Activated CD4-positive, alpha-beta T cell treated with anti-CD3 and anti-CD28 coated beads, Interleukin-2, amount 10 ng/mL, durations not matched to agents 24 days and 14 days (primary cell): ENCODE measurements at regions not wholly inside any gene's neighbourhood (a gene's known extent, or its start where the extent isn't known, plus 50 kb on each side); places are given as distances from the start of the nearest gene placed in this dataset.

ENCODE experiments used
- DNase-seq: peaks from one replicate; pipeline ENCODE4 v3.0.0; 2022
- H3K27ac Mint-ChIP-seq: one replicate; pipeline ENCODE4 v1.8.0; 2022; ENCODE audit warnings: mild to moderate bottlenecking, mixed read lengths
- H3K27me3 Mint-ChIP-seq: one replicate; pipeline ENCODE4 v1.8.0; 2022; ENCODE audit warnings: mixed read lengths
- H3K36me3 Mint-ChIP-seq: one replicate; pipeline ENCODE4 v1.8.0; 2022; ENCODE audit warnings: low read depth, mild to moderate bottlenecking, mixed read lengths
- H3K4me1 Mint-ChIP-seq: one replicate; pipeline ENCODE4 v1.8.0; 2021; ENCODE audit warnings: mixed read lengths
- H3K4me3 Mint-ChIP-seq: one replicate; pipeline ENCODE4 v1.8.0; 2022; ENCODE audit warnings: mild to moderate bottlenecking, moderate library complexity, mixed read lengths
- H3K9me3 Mint-ChIP-seq: one replicate; pipeline ENCODE4 v1.8.0; 2021; ENCODE audit warnings: mixed read lengths
- intact Hi-C: fragments of 100-400 bp; cut with micrococcal nuclease; formaldehyde crosslinking; loops from one replicate; pipeline ENCODE4 v1.15.1; 2023

DNA sequence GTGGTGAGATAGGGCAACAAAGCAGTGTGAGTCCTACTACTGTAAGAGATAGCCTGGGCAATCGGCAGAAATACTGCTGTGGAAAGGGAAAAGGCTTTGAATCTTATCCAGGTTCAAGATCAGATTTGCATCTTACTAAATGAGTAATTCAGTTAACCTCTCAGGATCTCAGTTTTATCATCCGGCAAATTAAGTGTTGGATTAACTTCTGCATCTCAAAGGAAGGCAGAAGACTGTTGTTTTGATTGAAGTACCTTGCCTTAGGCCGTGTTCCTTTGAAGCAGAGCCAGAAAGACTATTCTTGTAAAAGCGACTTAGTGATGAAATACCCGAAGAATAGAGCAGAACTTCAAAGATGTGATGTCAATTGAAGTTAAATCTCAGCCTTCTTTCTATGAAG lies 612.9 kb upstream of the USP24 start:
- intact Hi-C loops, result no loop called here
- Mint-ChIP-seq H3K27ac (no peak overlapping the region), H3K9me3 (no peaks in the 10 kb centered on the region), H3K36me3 (no peaks in the 10 kb centered on the region), H3K27me3 (no peaks in the 10 kb centered on the region), H3K4me3 (no peak overlapping the region), H3K4me1 (no peaks in the 10 kb centered on the region)
- no peak for DNase-seq

DNA sequence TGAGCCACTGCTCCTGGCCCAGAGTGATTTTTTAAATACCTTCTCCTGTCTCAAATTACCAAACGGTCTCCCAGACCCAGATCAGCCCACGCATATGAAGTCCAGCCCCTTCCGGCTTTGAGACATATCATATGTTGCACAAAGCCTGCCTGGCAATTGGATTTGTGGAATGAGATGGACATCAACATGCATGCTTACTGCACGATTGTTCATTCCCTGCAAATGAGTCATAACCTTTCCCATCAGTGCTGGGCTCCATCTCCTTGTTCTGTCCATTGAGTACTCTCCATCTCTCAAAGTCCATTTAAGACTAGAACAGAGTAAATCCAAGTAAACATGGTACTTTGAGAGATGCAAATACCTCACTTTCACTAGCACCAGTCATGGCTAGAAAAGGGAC lies 612.2 kb upstream of the USP24 start:
- Mint-ChIP-seq H3K27me3 (no peaks in the 10 kb centered on the region), H3K27ac (no peak overlapping the region), H3K36me3 (no peaks in the 10 kb centered on the region), H3K4me1 (no peaks in the 10 kb centered on the region), H3K9me3 (no peaks in the 10 kb centered on the region), H3K4me3 (no peak overlapping the region)
- DNase-seq, result no peak
- intact Hi-C loops, result no loop called here

DNA sequence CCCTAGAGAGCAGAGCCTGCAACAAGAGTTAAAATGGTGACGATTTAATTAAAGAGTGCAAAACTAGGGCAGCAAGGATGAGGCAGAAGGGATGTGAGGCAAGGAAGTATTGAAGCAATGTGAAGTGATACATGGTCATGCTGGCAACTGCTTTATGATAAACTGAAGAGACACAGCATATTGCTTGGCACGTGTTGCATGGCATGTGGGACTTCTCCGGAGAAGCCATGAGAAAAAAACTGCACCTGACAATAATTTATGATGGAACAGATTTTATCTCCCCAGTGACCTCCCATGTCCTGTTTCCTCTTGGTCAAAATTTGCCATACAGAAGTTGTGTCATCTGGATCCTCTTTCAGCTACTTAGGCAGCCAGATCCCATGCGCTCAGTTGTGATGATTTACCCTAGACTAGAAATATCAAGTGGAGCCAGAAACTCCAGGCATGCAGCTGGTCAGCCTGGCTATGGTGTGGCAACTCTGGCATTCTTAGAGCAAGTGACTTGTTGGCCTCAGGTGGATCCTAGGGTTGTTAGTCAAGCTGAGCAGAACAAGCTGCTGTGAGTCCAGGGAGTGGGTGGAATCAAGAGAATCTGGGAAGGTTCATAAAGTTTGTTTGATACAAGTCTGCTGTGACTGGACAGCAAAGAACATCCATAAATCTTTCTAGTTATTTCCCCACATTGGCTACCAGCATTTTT lies 611.4 kb upstream of the USP24 start:
- intact Hi-C loops, result no loop called here
- no peaks in the 10 kb centered on the region for H3K9me3 Mint-ChIP-seq
- no peaks in the 10 kb centered on the region for H3K27me3 Mint-ChIP-seq
- DNase-seq, result no peak
- no peak overlapping the region for H3K27ac Mint-ChIP-seq
- H3K36me3 Mint-ChIP-seq, result no peaks in the 10 kb centered on the region
- no peaks in the 10 kb centered on the region for H3K4me1 Mint-ChIP-seq
- H3K4me3 Mint-ChIP-seq, result no peak overlapping the region

DNA sequence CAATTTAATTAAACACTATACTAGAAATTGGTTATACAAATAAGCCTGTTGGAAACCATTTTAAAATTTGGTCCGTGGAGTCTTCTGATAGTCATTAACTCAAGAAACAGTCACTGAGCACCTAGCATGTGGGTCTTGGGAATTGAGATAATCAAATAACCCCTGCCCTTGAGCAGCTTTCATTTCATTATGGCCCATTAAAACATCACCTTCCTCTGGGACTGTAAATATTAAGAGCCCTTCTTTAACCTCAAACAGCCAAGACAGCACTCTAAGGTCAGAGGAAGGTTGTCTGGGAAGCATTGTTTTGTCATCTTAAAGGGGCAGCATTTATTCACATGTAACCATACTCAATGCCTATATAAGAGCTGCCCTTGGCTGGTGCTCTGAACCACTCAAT lies 610.3 kb upstream of the USP24 start:
- Mint-ChIP-seq H3K36me3 (no peaks in the 10 kb centered on the region), H3K27me3 (no peaks in the 10 kb centered on the region), H3K27ac (no peak overlapping the region), H3K4me3 (no peak overlapping the region), H3K9me3 (no peaks in the 10 kb centered on the region), H3K4me1 (no peaks in the 10 kb centered on the region)
- intact Hi-C loops, result no loop called here
- DNase-seq, result no peak

DNA sequence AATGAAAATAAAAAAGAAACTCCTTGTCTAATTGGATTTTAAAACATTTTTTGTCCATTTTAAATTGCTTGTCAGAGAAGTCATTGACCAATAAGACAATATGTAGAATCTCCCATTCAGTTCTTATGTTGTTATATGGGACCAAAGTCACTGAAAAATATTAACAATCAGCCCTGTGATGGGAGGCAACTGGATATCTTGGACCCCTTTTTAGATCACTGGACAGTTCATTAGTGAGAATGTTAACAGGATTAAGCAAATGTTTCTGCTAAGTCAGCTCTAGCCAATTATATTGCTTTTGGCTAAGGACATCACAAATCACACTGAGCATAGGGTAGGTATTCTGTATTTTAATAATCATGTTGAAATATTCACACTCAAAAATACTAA lies 609.1 kb upstream of the USP24 start:
- Mint-ChIP-seq H3K27ac (no peak overlapping the region), H3K27me3 (no peaks in the 10 kb centered on the region), H3K4me3 (no peak overlapping the region), H3K4me1 (no peaks in the 10 kb centered on the region), H3K9me3 (no peaks in the 10 kb centered on the region), H3K36me3 (no peaks in the 10 kb centered on the region)
- no peak for DNase-seq
- intact Hi-C loops, result no loop called here

DNA sequence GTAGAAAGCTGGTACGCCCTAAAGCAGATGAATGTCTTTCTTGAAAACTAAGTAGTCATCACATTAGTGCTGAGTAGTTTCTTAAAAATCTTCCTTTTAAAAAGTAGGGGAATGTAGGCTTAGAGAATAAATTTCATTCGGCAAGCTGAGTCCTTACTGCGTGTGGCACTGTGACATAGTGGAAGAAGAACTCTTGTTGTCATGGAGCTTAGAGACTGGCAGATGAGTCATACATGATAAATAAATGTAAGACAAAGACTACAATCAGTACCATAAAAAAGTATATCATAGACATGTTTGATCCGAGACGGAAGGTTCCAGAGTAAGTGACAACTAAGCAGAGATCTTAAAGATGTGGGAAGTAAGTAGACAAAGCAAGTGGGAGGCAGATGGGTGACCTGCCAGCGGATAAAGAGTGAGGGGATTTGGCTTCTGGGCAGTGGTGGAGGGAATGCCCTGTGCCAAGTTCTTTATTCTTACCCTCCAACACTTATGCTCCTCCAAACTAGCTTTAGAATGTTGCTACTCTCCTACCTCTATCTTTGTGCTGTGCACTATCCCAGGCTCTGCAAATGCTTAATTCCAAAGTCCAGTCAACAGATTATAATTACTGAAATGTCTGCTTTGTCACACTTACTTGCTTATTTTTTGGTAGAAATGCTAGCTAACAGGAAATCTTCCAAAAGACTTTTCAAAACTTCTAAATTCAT lies 608.5 kb upstream of the USP24 start:
- no peak overlapping the region for H3K27ac Mint-ChIP-seq
- no peak overlapping the region for H3K4me3 Mint-ChIP-seq
- intact Hi-C loops, result no loop called here
- H3K36me3 Mint-ChIP-seq, result no peaks in the 10 kb centered on the region
- no peaks in the 10 kb centered on the region for H3K27me3 Mint-ChIP-seq
- H3K9me3 Mint-ChIP-seq, result no peaks in the 10 kb centered on the region
- no peak for DNase-seq
- H3K4me1 Mint-ChIP-seq, result no peaks in the 10 kb centered on the region

DNA sequence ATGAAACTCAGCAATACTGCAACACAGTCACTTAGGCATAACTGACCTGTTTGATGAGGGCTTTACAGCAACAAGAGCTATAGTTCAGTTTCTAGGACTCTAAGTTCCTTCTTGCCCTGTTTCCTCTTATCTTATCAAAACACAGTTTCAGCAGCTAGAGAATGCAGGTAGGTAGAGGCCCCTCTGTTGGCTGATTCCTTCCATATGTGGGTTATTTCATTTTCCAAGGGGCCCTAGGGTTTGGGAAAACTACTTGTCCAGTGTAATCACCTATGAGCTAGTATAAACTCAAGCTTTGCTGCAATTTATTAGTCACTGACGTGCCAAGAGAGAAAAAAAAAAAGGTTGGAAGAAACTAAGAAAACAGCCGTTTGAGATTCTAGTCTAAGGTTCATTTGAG lies 607.7 kb upstream of the USP24 start:
- H3K4me1 Mint-ChIP-seq, result no peaks in the 10 kb centered on the region
- H3K36me3 Mint-ChIP-seq, result no peaks in the 10 kb centered on the region
- intact Hi-C loops, result no loop called here
- no peaks in the 10 kb centered on the region for H3K9me3 Mint-ChIP-seq
- H3K27me3 Mint-ChIP-seq, result no peaks in the 10 kb centered on the region
- no peak for DNase-seq
- no peak overlapping the region for H3K27ac Mint-ChIP-seq
- H3K4me3 Mint-ChIP-seq, result no peak overlapping the region

DNA sequence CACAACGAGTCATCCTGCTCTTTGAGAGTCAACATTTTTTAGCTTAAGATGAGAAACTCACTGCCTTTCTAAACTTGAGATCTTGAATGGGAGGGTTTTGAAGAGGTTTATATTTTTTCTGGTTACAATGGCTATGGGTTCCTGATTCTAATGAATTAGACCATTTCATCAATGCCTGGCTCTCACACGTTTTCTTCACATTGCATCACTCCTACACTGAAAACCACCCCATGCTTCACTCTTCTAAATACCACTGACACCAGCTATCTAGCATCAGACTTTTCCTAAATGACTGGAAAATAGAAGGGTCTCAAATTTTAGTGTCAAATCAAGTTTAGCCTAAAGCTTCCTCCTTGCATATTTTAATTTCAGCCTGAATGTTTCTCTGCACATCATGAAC lies 606.1 kb upstream of the USP24 start:
- intact Hi-C loops, result no loop called here
- DNase-seq, result no peak

DNA sequence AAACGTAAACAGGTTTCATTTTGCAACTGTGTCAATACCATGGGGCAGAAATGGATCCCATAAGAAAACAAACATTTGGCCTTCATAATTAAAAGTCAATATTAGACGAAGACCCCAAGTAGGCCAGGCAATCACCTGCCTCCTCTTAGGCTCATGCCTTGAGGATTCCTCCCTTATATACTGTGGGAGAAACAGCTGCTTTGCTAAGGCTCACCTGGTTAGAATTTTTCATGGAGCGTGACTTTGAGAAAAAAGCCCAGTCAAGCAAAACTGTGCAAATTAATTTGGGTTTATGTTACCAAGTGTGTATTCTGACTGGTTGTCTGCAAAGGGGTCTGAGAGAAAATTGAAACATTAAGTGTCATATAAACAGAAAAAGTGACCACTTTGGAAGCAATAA lies 605.3 kb upstream of the USP24 start:
- Mint-ChIP-seq H3K4me3 (no peak overlapping the region), H3K9me3 (no peaks in the 10 kb centered on the region), H3K36me3 (no peaks in the 10 kb centered on the region), H3K4me1 (no peaks in the 10 kb centered on the region), H3K27ac (no peak overlapping the region), H3K27me3 (no peaks in the 10 kb centered on the region)
- intact Hi-C loops, result no loop called here
- no peak for DNase-seq

More for the DNA sequence above, 606.1 kb upstream of the USP24 start:
- Mint-ChIP-seq H3K9me3 (no peaks in the 10 kb centered on the region), H3K4me3 (no peak overlapping the region), H3K27ac (no peak overlapping the region), H3K36me3 (no peaks in the 10 kb centered on the region), H3K4me1 (no peaks in the 10 kb centered on the region), H3K27me3 (no peaks in the 10 kb centered on the region)

DNA sequence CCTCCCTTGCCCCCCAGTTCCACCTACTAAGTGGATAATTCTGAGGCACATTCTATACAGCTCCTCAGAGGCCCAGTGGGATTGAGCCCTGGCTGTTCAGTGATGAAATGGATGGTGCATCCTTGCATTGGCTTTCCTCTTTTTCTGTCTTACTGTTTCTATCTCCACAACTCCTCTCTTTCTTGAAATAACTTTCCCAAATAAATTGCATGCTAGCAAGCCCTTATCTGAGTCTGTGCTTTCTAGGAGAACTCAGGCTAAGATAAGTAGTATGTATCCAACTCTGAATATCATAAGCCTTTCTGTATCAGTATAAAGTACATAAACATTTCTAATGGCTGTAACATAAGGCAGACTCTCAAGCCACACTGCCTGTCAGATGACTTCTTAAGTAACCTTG lies 603.8 kb upstream of the USP24 start:
- peaks cover 1% of the 10 kb centered on the region for H3K27me3 Mint-ChIP-seq
- DNase-seq, result no peak
- H3K4me1 Mint-ChIP-seq, result no peaks in the 10 kb centered on the region
- H3K36me3 Mint-ChIP-seq, result no peaks in the 10 kb centered on the region
- intact Hi-C loops, result no loop called here
- H3K4me3 Mint-ChIP-seq, result no peak overlapping the region
- no peak overlapping the region for H3K27ac Mint-ChIP-seq
- H3K9me3 Mint-ChIP-seq, result no peaks in the 10 kb centered on the region

DNA sequence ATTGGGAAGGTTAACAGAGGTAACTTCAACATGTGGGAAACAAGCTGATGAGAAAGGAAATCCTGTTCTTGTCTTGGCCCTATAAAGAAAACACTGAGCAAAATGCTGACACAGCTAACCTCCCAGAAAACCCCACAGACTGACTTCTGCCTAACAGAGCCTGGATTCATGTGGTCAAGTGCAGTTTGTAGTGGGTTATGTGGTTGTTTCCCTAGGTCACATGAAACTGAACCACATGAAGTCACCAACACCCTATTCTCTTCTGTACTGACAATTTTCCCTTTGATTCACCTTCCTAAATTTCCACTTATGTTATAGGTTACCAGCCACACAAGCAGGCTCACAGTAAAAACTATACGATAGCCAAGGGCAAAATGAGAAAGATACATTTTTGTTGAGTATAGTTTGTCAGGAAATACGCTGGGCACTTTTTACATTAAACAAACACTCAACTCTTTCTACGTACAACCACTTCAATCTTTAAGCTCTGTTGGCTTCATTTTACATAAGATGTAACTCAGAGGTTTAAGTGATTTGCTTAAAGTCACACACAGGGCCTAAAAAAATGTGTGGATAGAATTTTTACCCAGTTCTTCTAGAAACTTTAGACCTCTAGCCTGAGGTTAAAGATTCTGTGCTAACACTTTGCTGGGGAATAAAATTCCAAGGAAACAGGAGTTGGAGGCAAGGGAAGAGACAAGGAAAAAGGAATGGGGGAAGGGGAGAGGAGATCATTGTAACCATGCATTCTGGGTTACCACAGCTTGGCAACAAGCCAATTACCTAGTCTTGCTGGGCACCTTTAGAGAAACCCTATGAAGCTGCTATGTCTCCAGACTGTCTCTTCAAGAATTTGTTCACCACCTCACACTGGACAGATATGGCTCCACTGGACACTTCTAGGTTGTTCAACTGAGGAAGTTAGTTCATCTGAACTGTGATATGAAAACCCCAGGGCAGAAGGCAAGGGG lies 601.6 kb upstream of the USP24 start:
- intact Hi-C loops, result no loop called here
- H3K27me3 Mint-ChIP-seq, result peaks cover 1% of the 10 kb centered on the region
- peak; percentile 56 for DNase-seq

DNA sequence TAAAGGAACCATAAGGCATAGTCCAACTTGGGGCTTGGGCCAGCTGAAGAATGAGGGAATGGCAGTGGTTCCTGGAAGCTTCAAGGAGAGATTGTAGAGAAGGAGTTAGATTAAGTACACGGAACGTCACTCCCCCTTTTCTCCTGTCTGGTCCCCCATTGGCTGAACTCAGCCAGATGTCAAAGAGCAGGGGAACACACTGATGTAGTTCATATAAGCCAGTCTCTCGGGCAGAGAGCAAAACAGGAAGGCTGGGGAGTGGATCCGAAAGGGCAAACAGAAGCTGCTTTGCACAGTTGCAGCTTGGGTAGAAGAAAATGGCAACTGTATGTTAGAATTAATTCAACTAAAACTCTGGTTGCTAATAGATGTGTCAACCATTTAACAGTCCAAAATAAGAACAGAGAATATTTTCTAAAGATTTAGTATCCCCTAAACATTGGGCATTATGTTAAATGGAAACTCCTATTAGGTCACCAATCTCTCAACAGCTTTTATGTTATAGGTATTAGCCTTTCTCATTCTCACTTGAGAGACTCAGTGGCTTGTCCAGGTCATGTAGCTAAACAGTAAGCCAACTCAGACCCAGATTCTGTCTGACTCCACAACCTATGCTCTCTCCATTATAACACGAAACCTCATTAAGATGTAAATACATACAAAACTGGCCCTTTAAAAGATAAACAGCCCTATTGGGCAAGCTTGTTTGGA lies 600.7 kb upstream of the USP24 start:
- no peak overlapping the region for H3K4me3 Mint-ChIP-seq
- H3K27me3 Mint-ChIP-seq, result peaks cover 1% of the 10 kb centered on the region
- intact Hi-C loops, result no loop called here
- no peak for DNase-seq
- H3K4me1 Mint-ChIP-seq, result no peaks in the 10 kb centered on the region
- H3K36me3 Mint-ChIP-seq, result no peaks in the 10 kb centered on the region
- H3K9me3 Mint-ChIP-seq, result no peaks in the 10 kb centered on the region
- H3K27ac Mint-ChIP-seq, result no peak overlapping the region

More for the DNA sequence above, 601.6 kb upstream of the USP24 start:
- Mint-ChIP-seq H3K4me1 (no peaks in the 10 kb centered on the region), H3K36me3 (no peaks in the 10 kb centered on the region), H3K9me3 (no peaks in the 10 kb centered on the region), H3K4me3 (no peak overlapping the region), H3K27ac (no peak overlapping the region)

DNA sequence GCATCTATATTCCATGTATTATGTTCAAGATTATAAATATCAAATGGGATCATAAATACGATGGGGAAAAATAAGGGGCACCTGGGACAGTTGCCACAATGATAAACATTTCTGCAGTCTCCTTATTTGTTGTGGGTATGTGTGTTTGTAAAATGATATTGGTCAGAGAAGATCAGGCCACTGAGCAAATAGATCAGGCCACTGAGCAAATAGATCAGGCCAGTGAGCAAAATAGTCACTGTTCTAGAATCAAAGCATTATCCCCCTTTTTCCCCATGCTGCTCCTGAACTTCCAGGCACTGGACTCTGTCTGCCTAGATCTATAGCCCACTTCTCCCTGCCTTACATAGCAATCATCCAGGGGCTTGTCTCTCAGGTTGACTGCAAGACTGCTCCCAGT lies 599.8 kb upstream of the USP24 start:
- peaks cover 1% of the 10 kb centered on the region for H3K27me3 Mint-ChIP-seq
- no peaks in the 10 kb centered on the region for H3K36me3 Mint-ChIP-seq
- H3K27ac Mint-ChIP-seq, result no peak overlapping the region
- H3K9me3 Mint-ChIP-seq, result no peaks in the 10 kb centered on the region
- DNase-seq, result no peak
- no peaks in the 10 kb centered on the region for H3K4me1 Mint-ChIP-seq
- intact Hi-C loops, result no loop called here
- H3K4me3 Mint-ChIP-seq, result no peak overlapping the region
